COR-L47 (cell line): ENCODE measurements at regions not wholly inside any gene's neighbourhood (a gene's known extent, or its start where the extent isn't known, plus 50 kb on each side); places are given as distances from the start of the nearest gene placed in this dataset.

Source experiments
- DNase-seq: peaks from one replicate; lab custom pipeline; 2025; lab: John Stamatoyannopoulos, UW

- no peak for DNase-seq
Observed at GRCh38 chrX:57848857-57849256, 61.4 kb downstream of the ZXDA start.

- DNase-seq, result no peak
Observed at GRCh38 chrX:57822818-57823217, 87.4 kb downstream of the ZXDA start.

- no peak for DNase-seq
Observed at GRCh38 chrX:57822398-57822797, 87.9 kb downstream of the ZXDA start.

GRCh38 chrX:57821703-57822387, 88.4 kb downstream of the ZXDA start:
- peak; percentile 10 for DNase-seq

- DNase-seq, result no peak
Observed at GRCh38 chrX:57817302-57817701, 93.0 kb downstream of the ZXDA start.

GRCh38 chrX:57772637-57773036, 92.6 kb upstream of the NLRP2B start:
- no peak for DNase-seq

- DNase-seq, result no peak
Observed at GRCh38 chrX:57771689-57772088, 91.6 kb upstream of the NLRP2B start.

- DNase-seq, result no peak
Observed at GRCh38 chrX:57752866-57753265, 72.8 kb upstream of the NLRP2B start.

- no peak for DNase-seq
Observed at GRCh38 chrX:57741107-57741506, 61.0 kb upstream of the NLRP2B start.

- DNase-seq, result no peak
Observed at GRCh38 chrX:57737881-57738280, 57.8 kb upstream of the NLRP2B start.
